ENCODE measurements at regions not wholly inside any gene's neighbourhood (a gene's known extent, or its start where the extent isn't known, plus 50 kb on each side); places are given as distances from the start of the nearest gene placed in this dataset.
A peak's percentile ranks its signal among the peaks of the same experiment; 100 is the strongest.

DNA sequence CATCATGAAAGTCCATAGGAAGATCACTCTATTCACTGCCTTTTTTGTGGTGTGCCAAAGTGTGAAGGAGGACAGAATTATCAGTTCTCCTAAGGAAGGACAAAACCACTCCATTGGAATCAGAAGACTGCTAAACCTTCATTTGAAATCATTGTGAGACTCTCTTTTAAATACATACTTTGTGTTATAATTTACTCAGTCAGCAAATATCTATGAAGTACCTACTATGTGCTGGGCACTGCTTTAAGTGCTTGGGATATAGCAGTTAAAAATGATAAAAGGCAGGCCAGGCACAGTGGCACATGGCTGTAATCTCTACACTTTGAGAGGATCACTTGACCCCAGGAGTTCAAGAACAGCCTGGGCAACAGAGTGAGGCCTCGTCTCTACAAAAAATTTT, 692.3 kb downstream of the DSC3 start:
- no peak for DNase-seq (ENCODE audit: low spot score)

DNA sequence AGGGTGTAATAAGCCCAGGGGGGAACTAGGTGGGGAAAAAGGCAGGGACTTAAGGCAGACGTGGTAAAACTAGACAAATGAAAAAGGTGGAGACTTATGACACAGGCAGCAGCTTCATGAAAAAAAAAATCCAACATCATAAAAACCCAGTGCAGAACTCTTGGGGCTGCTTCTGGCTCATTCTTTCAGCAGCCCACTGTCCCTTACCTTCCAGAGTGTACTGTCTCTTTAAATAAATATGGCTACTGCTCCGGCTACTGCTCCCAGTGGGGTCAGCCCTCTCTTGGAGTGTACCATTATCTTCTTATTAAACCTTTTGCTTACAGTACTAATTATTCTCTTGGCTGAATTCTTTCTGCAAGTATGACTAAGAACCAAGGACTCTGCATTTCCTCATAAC, 699.5 kb downstream of the DSC3 start:
- no peak for DNase-seq (ENCODE audit: low spot score)

DNA sequence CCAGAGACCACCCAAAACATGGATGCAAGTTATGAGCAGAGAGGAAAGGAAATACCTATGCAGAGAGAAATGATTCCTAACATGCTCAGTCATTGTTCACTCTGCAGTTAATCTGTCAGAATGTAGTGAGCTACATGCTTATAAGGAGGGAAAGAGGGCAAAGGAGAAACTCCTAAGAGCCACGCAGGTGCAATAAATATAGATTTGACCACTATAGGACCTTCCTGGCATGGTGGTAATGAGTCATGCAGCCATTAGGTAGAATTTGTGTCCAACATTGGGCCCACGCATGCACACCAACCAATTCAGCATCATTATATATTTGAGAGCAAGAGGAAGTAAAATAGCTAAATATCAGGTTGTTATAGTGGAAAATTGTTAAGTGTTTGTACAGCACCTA, 699.9 kb downstream of the DSC3 start:
- DNase-seq (ENCODE audit: low spot score), result no peak

DNA sequence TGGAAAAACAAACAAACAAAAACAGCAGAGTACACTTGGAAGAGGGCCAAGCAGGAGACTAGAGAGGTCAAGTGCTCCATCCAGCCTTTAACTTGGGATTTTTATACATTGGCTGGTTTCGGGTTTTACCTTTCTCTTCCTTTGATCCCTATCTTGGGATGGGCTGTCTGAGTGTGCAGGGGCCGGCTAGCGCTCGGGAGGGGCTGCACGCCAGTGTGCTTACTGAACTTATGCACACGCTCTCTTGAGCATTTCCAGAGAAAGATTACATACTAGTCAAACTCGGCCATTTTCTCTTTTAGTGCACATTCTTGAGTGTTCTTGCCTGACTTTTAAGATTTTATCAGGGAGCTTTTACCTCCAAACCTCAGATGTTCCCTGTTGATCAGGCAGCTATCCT, 707.8 kb downstream of the DSC3 start:
- no peak for DNase-seq (ENCODE audit: low spot score)

- no peak for DNase-seq (ENCODE audit: low spot score)
These were observed 709.2 kb downstream of the DSC3 start for GRCh38 chr18:30333310-30333709.

DNA sequence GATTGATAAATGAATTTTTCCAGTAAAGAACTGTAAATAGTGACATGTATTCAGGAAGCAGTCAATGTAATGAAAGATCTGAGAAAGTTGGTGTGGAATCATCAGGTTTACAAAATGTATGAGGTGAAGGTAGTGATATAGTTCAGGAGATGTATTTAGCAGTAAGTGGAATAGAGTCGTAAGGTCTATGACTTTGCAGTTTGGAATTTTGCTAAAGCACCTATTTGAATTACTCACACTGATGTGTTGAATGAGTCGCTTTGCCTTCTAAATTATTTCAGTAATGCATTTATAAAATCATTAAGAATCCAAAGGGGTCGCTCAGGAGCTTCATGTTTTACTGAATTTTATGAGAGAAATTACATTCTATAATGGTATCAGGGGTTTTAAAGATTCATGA, 713.7 kb downstream of the DSC3 start:
- DNase-seq (ENCODE audit: low spot score), result peak; percentile 75

DNA sequence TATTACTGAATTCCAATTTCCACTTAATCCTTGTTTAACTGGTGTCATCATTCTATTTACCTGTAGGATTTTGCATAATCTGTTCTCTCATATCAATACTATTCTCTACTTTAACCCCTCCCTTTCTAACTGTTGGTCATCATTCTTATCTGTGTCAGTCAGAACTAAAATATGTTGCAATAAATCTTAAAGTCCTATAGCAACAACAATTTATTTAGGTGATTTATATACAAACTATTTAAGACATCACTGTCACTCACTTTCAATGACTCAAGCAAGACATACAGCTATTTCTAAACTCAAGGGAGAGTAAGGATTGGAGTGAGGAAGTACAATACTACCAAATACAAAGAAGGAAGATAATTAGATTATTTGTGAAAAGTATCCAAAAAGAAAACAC, 740.4 kb downstream of the DSC3 start:
- no peak for DNase-seq (ENCODE audit: low spot score)

DNA sequence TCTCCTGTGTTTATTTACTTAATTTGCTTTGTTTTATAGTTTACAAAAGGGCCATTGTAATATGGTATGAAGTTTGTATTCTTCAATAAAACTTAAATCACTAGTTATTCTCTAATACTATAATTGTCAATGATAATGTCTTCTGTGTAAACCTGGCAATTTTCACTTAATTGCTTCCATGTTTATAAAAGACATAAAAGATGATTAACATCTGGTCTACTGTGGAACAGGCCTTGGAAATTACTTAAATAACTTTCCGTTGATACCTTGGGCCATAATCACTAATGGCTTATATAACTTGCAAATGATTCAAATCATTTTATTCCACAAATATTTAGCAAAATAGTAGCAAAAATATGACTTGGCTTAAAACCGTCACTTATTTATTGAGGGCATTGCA, 743.8 kb downstream of the DSC3 start:
- DNase-seq (ENCODE audit: low spot score), result no peak

GRCh38 chr18:30288662-30289414, 753.7 kb downstream of the DSC3 start:
- no peak for DNase-seq (ENCODE audit: low spot score)

DNA sequence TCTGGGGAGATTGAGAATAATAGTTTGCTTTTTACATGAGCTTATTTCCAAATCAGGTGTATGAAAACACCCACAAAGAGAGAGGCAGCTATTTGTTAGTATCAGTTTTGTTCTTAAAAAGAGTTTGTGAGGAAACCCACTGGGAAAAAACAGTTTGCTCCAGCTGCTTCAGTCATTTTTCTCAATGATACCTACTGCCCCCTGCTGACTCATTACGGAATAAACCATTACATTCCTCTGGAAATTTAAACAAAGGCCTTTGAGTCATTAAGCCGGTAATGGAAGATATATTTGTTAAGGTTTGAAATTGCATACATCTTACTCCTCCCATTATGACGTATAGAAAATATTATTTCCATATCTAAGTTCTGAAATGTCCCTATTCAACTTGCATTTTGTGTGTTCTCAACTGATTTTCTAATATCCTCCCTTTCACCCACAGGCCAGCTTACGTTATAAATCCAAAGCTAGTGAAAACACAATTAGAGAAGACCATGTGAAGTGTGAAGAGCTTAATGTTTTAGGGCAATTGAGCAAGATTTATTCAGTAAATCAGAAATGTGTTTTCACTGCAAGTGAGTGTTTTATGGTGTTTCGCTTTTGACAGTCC, 761.6 kb downstream of the DSC3 start:
- peak; percentile 60 for DNase-seq (ENCODE audit: low spot score)

- no peak for DNase-seq (ENCODE audit: low spot score)
These were observed 762.4 kb downstream of the DSC3 start for GRCh38 chr18:30280186-30280585.

GRCh38 chr18:30277676-30278075, 764.9 kb downstream of the DSC3 start:
- DNase-seq (ENCODE audit: low spot score), result no peak

DNA sequence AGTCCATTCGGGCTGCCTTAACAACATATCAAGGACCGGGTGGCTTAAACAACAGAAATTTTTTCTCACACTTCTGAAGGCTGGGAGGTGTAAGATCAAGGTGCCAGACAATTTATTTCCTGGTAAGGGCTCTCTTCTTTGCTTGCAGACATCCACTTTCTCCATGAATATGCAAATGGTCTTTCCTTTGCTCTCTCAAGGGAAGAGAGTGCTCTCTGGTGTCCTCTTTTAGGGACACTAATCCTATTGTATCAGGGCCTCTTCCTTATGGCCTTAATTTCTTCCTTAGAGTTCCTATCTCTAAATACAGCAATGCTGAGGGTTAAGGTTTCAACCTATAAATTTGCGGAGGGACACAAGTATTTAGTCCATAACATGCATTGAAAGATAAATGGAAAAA, 770.8 kb downstream of the DSC3 start:
- DNase-seq (ENCODE audit: low spot score), result no peak

GRCh38 chr18:30265190-30265589, 777.4 kb downstream of the DSC3 start:
- DNase-seq (ENCODE audit: low spot score), result no peak

DNA sequence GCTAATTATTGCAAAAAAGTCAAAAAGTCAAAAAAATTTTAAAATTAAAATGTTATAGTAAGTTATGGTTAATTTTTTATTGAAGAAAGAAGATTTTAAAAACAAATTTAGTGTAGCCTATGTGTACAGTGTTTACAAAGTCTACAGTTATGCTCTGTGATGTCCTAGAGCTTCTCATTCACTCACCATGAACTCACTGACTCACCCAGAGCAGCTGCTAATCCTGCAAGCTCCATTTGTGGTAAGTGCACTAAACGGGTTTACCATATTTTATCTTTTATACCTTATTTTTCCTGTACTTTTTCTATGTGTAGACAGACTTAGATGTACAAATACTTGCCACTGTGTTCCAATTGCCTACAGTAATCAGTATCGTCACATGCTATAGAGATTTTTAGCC, 788.2 kb downstream of the DSC3 start:
- no peak for DNase-seq (ENCODE audit: low spot score)

DNA sequence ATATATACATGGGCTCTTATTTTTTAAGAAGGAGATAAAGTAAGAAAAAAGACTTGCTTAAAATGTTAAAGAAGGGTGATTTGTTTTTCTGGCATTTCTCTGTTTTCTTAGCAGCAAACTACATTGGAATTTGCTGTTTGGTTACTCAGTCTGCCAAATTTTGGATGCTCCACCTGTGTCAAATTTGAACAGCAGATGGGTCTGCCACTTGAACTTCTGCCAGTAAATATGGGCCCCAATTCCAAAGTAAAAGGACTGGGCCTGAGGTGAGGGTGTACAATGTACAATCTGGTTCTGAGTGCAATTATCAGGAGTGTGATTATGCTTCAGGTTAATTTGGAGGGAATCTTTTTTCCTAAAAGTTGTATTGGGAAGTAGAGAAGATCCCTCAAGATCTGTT, 794.5 kb downstream of the DSC3 start:
- no peak for DNase-seq (ENCODE audit: low spot score)

DNA sequence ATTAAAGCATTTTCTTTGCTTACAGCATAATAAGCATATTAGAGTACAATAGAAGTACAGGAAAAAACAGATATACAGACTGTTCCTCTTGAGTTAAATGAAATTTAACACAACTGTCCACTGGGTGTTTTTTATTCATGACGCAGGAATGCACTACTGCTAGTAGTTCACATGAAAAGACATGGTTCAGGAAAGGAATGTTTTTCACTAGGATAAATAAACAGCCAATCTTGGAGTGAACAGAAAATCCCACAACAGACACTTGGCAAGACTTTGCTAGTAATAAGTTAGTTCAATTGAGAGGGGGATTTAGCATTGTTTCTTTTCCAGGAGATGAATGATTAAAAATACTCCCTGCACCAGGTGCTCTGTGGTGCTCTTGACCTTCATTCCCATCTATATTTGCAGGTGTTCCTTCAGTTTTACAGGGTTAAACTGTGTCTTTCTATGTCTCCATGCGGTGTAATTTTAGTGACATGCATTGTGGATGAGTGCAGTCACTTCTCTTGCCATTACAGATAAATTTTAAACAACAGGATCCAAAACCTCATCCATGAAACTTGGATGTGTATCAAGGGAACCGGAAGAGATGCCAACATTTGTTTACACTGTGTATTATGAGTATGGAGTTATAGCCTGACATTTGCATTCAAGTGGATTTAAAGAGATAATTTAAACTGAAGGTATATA, 796.6 kb downstream of the DSC3 start:
- no peak for DNase-seq (ENCODE audit: low spot score)

GRCh38 chr18:30234755-30235154, 807.8 kb downstream of the DSC3 start:
- DNase-seq (ENCODE audit: low spot score), result no peak

DNA sequence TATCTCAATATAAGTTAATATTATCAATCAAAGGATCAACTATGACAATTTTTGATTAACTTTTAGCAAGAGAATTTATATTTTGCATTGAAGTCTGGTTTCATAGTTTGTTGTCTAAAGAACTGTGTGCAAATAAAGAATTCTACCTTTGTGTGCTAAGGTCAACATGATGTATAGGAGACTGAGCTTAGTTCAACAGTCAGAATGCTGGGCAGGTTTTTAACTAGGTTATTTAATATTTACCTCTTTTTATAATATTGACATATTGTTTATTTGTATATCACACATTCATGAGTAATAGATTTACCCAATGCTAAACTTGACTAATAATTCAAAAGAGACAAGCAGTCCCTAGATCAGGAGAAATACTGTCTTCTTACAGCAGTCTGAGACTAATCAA, 831.4 kb downstream of the DSC3 start:
- DNase-seq (ENCODE audit: low spot score), result no peak

DNA sequence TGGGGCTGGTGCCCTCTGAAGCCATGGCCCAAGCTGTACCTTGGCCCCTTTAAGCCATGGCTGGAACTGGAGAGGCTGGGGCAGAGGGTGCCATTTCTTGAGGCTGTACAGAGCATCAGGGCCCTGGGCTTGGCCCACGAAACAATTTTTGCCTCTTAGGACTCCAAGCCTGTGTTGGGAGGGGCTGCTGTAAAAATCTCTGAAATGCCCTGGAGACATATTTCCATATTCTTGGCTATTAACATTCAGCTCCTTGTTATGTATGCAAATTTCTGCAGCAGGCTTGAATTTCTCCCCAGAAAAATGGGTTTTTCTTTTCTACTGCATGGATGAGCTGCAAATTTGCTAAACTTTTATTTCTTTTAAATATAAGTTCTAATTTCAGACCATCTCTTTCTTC, 834.0 kb downstream of the DSC3 start:
- no peak for DNase-seq (ENCODE audit: low spot score)

GRCh38 chr18:30192216-30192615, 850.3 kb downstream of the DSC3 start:
- no peak for DNase-seq (ENCODE audit: low spot score)

- no peak for DNase-seq (ENCODE audit: low spot score)
These were observed 856.3 kb downstream of the DSC3 start for GRCh38 chr18:30186245-30186644.

- DNase-seq (ENCODE audit: low spot score), result peak; percentile 62
These were observed 865.5 kb downstream of the DSC3 start for GRCh38 chr18:30177056-30177455.

All from kidney tubule cell (primary cell).